ENCODE measurements at regions not wholly inside any gene's neighbourhood (a gene's known extent, or its start where the extent isn't known, plus 50 kb on each side); places are given as distances from the start of the nearest gene placed in this dataset.

DNA sequence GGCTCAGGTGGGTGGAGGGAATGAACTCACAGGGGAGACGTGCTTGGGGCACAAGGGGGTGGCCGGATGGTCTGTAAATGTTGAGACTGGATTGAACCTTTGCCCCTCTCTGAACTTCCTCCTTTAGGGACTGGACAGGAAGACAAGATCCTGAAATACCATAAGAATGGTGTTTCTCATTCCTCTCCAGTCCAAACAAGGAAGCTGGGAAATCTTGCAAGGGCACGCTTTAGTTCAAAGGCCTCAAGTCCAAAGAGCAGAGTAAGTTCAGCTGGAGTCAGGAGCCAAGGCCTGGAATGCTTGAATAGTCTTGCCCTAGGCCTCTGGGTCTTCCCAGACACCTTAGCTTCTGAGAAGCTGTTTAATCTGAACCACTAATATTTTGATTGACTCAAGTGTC lies 52.4 kb upstream of the SIX3 start:
- no peak for TF ChIP-seq POLR2AphosphoS5 (IDR thresholded peaks at IDR 0.05; ENCODE audit: low read depth, low read length)
- TF ChIP-seq, protein P1, sequence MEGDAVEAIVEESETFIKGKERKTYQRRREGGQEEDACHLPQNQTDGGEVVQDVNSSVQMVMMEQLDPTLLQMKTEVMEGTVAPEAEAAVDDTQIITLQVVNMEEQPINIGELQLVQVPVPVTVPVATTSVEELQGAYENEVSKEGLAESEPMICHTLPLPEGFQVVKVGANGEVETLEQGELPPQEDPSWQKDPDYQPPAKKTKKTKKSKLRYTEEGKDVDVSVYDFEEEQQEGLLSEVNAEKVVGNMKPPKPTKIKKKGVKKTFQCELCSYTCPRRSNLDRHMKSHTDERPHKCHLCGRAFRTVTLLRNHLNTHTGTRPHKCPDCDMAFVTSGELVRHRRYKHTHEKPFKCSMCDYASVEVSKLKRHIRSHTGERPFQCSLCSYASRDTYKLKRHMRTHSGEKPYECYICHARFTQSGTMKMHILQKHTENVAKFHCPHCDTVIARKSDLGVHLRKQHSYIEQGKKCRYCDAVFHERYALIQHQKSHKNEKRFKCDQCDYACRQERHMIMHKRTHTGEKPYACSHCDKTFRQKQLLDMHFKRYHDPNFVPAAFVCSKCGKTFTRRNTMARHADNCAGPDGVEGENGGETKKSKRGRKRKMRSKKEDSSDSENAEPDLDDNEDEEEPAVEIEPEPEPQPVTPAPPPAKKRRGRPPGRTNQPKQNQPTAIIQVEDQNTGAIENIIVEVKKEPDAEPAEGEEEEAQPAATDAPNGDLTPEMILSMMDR (IDR thresholded peaks at IDR 0.05 in 2 of 3, conservative IDR thresholded peaks at IDR 0.05 in 1 of 3; ENCODE audit: borderline replicate concordance in 1 of 3, insufficient read depth in 1 of 3, low read depth in 2 of 3, low read length in 2 of 3), result no peak
- no peak for TF ChIP-seq SIN3A (IDR thresholded peaks at IDR 0.05; ENCODE audit: low read depth)
- TF ChIP-seq, protein P2, sequence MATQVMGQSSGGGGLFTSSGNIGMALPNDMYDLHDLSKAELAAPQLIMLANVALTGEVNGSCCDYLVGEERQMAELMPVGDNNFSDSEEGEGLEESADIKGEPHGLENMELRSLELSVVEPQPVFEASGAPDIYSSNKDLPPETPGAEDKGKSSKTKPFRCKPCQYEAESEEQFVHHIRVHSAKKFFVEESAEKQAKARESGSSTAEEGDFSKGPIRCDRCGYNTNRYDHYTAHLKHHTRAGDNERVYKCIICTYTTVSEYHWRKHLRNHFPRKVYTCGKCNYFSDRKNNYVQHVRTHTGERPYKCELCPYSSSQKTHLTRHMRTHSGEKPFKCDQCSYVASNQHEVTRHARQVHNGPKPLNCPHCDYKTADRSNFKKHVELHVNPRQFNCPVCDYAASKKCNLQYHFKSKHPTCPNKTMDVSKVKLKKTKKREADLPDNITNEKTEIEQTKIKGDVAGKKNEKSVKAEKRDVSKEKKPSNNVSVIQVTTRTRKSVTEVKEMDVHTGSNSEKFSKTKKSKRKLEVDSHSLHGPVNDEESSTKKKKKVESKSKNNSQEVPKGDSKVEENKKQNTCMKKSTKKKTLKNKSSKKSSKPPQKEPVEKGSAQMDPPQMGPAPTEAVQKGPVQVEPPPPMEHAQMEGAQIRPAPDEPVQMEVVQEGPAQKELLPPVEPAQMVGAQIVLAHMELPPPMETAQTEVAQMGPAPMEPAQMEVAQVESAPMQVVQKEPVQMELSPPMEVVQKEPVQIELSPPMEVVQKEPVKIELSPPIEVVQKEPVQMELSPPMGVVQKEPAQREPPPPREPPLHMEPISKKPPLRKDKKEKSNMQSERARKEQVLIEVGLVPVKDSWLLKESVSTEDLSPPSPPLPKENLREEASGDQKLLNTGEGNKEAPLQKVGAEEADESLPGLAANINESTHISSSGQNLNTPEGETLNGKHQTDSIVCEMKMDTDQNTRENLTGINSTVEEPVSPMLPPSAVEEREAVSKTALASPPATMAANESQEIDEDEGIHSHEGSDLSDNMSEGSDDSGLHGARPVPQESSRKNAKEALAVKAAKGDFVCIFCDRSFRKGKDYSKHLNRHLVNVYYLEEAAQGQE (IDR thresholded peaks at IDR 0.05; ENCODE audit: low read depth), result no peak
- no peak for TF ChIP-seq EZH2 (IDR thresholded peaks at IDR 0.05)
- TF ChIP-seq ZNF274 (IDR thresholded peaks at IDR 0.05; ENCODE audit: low read depth, low read length), result no peak
- TF ChIP-seq YY1 (IDR thresholded peaks at IDR 0.05; ENCODE audit: extremely low read depth, insufficient replicate concordance, low read depth, low read length), result no peak
- TF ChIP-seq CEBPB (IDR thresholded peaks at IDR 0.05; ENCODE audit: low read depth), result no peak
- no peak for TF ChIP-seq POLR2A (IDR thresholded peaks at IDR 0.05; ENCODE audit: borderline replicate concordance, extremely low read depth, insufficient read depth, insufficient read length)
